Endothelial cell of umbilical vein (primary cell): ENCODE measurements at regions not wholly inside any gene's neighbourhood (a gene's known extent, or its start where the extent isn't known, plus 50 kb on each side); places are given as distances from the start of the nearest gene placed in this dataset.

ENCODE experiments used
- BruUV-seq: library from RNA; stranded (reverse); fragments of 400-500 nt; replicated peaks from 2 replicates; lab custom pipeline; 2021; lab: Mats Ljungman, UMichigan
- CTCF ChIA-PET: fragments of 300-600, 350-600 bp; sonication (Branson Sonifier 250); formaldehyde crosslinking; loops from one replicate; lab custom pipeline; 2021; ENCODE audit warnings: antibody characterized with exemption, inconsistent platforms; lab: Charles Lee
- POLR2A ChIA-PET: fragments of 300-600, 350-600 bp; sonication (Branson Sonifier 250); formaldehyde crosslinking; loops from one replicate; lab custom pipeline; 2021; ENCODE audit warnings: antibody characterized with exemption, inconsistent platforms; lab: Charles Lee
- DNase-seq: peaks from one replicate; pipeline ENCODE4 v3.0.0-alpha.2; 2011; ENCODE audit warnings: low read depth, low spot score
- FAIRE-seq: peaks from 2 replicates; lab custom pipeline; 2011; peaks lifted over from hg19 to GRCh38; lab: Jason Lieb, UNC
- H2AFZ ChIP-seq: 2 replicates; pipeline ENCODE4 v1.6.0; 2012; ENCODE audit warnings: low read depth, low read length, control low read depth, inconsistent platforms
- H3K27ac ChIP-seq: 2 replicates; pipeline ENCODE4 v1.5.1; 2011; ENCODE audit warnings: low read depth, mild to moderate bottlenecking, control low read depth, low read length, moderate library complexity; ENCODE audit not compliant: insufficient read depth
- H3K27me3 ChIP-seq, 2 experiments: 2 replicates each; pipeline versions ENCODE4 v1.6.0 to v1.6.1; 2011; ENCODE audit warnings: low read length in 2 of 2, mixed read lengths in 1 of 2; ENCODE audit not compliant: control insufficient read depth in 2 of 2, insufficient read depth in 2 of 2
- H3K36me3 ChIP-seq, 2 experiments: 2 replicates in 1 of 2; 3 replicates in 1 of 2; pipeline ENCODE4 v1.5.1; 2011; ENCODE audit warnings: low read length in 2 of 2, mild to moderate bottlenecking in 1 of 2, moderate library complexity in 1 of 2; ENCODE audit not compliant: control insufficient read depth in 2 of 2, insufficient read depth in 2 of 2; ENCODE audit errors: extremely low read depth in 1 of 2
- H3K4me1 ChIP-seq: 3 replicates; pipeline ENCODE4 v1.5.1; 2011; ENCODE audit warnings: mild to moderate bottlenecking, low read length; ENCODE audit not compliant: control insufficient read depth, insufficient read depth; ENCODE audit errors: extremely low read depth
- H3K4me2 ChIP-seq: 2 replicates; pipeline ENCODE4 v1.6.1; 2011; ENCODE audit warnings: low read length, control low read depth, mixed read lengths; ENCODE audit not compliant: insufficient read depth
- H3K4me3 ChIP-seq, 3 experiments: fragments of 200-600 bp in 1 of 3; sonication (generic), shearing (Covaris generic) in 1 of 3; replicated peaks in 1 of 3; 2 replicates each; pipeline ENCODE4 v1.5.1; 2011 to 2016; ENCODE audit warnings: control low read depth in 3 of 3, low read length in 3 of 3, mild to moderate bottlenecking in 2 of 3, inconsistent platforms in 1 of 3, low read depth in 1 of 3, moderate library complexity in 1 of 3; ENCODE audit not compliant: insufficient read depth in 1 of 3
- H3K79me2 ChIP-seq: 2 replicates; pipeline ENCODE4 v1.6.0; 2012; ENCODE audit warnings: low read length, inconsistent platforms; ENCODE audit not compliant: control insufficient read depth, insufficient read depth
- H3K9ac ChIP-seq: replicated peaks from 2 replicates; pipeline ENCODE3; 2011; ENCODE audit warnings: low read length, control low read depth; ENCODE audit not compliant: insufficient read depth; ENCODE audit errors: extremely low read depth
- H3K9me1 ChIP-seq: replicated peaks from 3 replicates; pipeline ENCODE4 v1.6.0; 2011; ENCODE audit warnings: mild to moderate bottlenecking, low read length; ENCODE audit not compliant: control insufficient read depth, insufficient read depth; ENCODE audit errors: extremely low read depth
- H3K9me3 ChIP-seq: replicated peaks from 2 replicates; pipeline ENCODE4 v1.5.1; 2012; ENCODE audit warnings: low read length, inconsistent platforms; ENCODE audit not compliant: control insufficient read depth, insufficient read depth
- H4K20me1 ChIP-seq: replicated peaks from 2 replicates; pipeline ENCODE3; 2011; ENCODE audit warnings: mild to moderate bottlenecking, low read length; ENCODE audit not compliant: control insufficient read depth, insufficient read depth; ENCODE audit errors: extremely low read depth
- EZH2 ChIP-seq: IDR thresholded peaks from 2 replicates; pipeline ENCODE4 v1.6.1; 2012; ENCODE audit warnings: borderline replicate concordance, low read depth, mild to moderate bottlenecking, moderate library complexity, low read length, inconsistent platforms; ENCODE audit not compliant: severe bottlenecking
- FOS ChIP-seq: IDR thresholded peaks from 2 replicates; pipeline ENCODE4 v1.6.1; 2011; ENCODE audit warnings: mild to moderate bottlenecking, low read length, moderate library complexity, borderline replicate concordance; ENCODE audit not compliant: insufficient read depth
- GATA2 ChIP-seq: IDR thresholded peaks from 2 replicates; pipeline ENCODE4 v1.7.0; 2011; ENCODE audit warnings: low read depth, mild to moderate bottlenecking, moderate library complexity, mixed read lengths, low read length; ENCODE audit not compliant: insufficient read length, insufficient read depth
- JUN ChIP-seq: IDR thresholded peaks from 2 replicates; pipeline ENCODE4 v1.6.1; 2011; ENCODE audit warnings: borderline replicate concordance, low read depth; ENCODE audit not compliant: insufficient read length, insufficient read depth
- MAX ChIP-seq: IDR thresholded peaks from 2 replicates; pipeline ENCODE4 v1.6.1; 2011; ENCODE audit not compliant: insufficient read depth, insufficient read length
- MYC ChIP-seq: IDR thresholded peaks from one replicate; pipeline ENCODE4 v1.6.1; 2011; ENCODE audit warnings: mild to moderate bottlenecking, low read depth, low read length
- POLR2A ChIP-seq: IDR thresholded peaks from 2 replicates; pipeline ENCODE4 v1.6.1; 2012; ENCODE audit warnings: low read depth, mild to moderate bottlenecking, control low read depth, low read length
- POLR2AphosphoS5 ChIP-seq: IDR thresholded peaks from 2 replicates; pipeline ENCODE4 v1.6.1; 2012; ENCODE audit warnings: low read depth, mild to moderate bottlenecking, control low read depth, low read length, moderate library complexity; ENCODE audit not compliant: insufficient read depth
- dilution Hi-C: fragments of 300-500 bp; cut with MboI; formaldehyde crosslinking; loops from one replicate; pipeline ENCODE4 v1.15.0; 2019; ENCODE audit warnings: low sequenced_read_pairs; ENCODE audit not compliant: extremely low pct_ligation_motif_present
- intact Hi-C: fragments of 100-400 bp; cut with micrococcal nuclease; formaldehyde crosslinking; loops from one replicate; pipeline ENCODE4 v1.10.0; 2022
- TF ChIP-seq, protein P1 (sequence below), 2 donors: IDR thresholded peaks; 1 replicate in 1 of 2; 2 replicates in 1 of 2; pipeline ENCODE4 v1.5.1; 2011; ENCODE audit warnings: low read length in 2 of 2, mild to moderate bottlenecking in 2 of 2, moderate library complexity in 2 of 2, control low read depth in 1 of 2, inconsistent platforms in 1 of 2, low read depth in 1 of 2; ENCODE audit not compliant: insufficient read depth in 1 of 2; ENCODE audit errors: extremely low read depth in 1 of 2

- Histone ChIP-seq H4K20me1 (no peaks in the 10 kb centered on the region), H3K27ac (no peak overlapping the region), H3K4me3 (no peak overlapping the region), H3K36me3 (no peaks in the 10 kb centered on the region), H3K9me1 (no peaks in the 10 kb centered on the region), H2AFZ (no peak overlapping the region), H3K9ac (no peak overlapping the region), H3K79me2 (no peaks in the 10 kb centered on the region), H3K4me1 (no peaks in the 10 kb centered on the region), H3K27me3 (no peaks in the 10 kb centered on the region), H3K9me3 (no peaks in the 10 kb centered on the region), H3K4me2 (no peak overlapping the region)
- intact Hi-C loops (no loop called here), dilution Hi-C loops (no loop called here)
- ChIA-PET POLR2A (no interaction called here), CTCF (no interaction called here)
- DNase-seq: no peak
- FAIRE-seq: no peak
- TF ChIP-seq GATA2: no peak
- TF ChIP-seq MYC: no peak
- TF ChIP-seq JUN: no peak
- BruUV-seq: no TSS peak
Measured at GRCh38 chr4:162509333-162509732, 345.5 kb upstream of the FSTL5 start.

DNA sequence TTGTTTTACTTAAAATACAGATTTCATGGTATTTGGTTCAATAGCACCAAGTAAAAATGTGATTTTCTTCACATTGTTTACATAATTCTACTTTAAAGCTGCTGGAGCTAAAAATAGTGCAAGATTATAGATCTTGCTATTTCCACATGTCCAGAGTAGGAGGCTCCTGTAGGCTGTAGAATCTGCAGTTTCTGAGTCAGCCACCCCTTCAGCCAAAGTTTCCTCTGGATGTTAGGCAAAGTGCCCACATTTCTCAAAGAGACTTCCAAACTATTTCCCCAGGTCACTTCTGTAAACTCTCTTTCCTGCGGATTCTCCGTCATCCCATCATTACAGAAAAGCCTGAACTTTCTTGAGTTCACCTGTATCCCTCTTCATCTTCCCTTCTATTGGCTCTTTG lies 342.5 kb upstream of the FSTL5 start:
- no peak for FAIRE-seq
- intact Hi-C loops: no loop called here
- H3K9me1 ChIP-seq: no peaks in the 10 kb centered on the region
- no peak overlapping the region for H3K27ac ChIP-seq
- H3K9ac ChIP-seq: no peak overlapping the region
- no peak overlapping the region for H2AFZ ChIP-seq
- dilution Hi-C loops: no loop called here
- BruUV-seq: no TSS peak
- H3K9me3 ChIP-seq: no peaks in the 10 kb centered on the region
- DNase-seq: no peak
- H3K4me3 ChIP-seq: no peak overlapping the region
- H3K27me3 ChIP-seq: no peaks in the 10 kb centered on the region
- ChIA-PET CTCF (no interaction called here), POLR2A (no interaction called here)
- no peaks in the 10 kb centered on the region for H4K20me1 ChIP-seq
- H3K79me2 ChIP-seq: no peaks in the 10 kb centered on the region
- H3K36me3 ChIP-seq: no peaks in the 10 kb centered on the region
- TF ChIP-seq POLR2AphosphoS5 (no peak), MYC (no peak), GATA2 (no peak), POLR2A (no peak), MAX (no peak), EZH2 (no peak), FOS (no peak), JUN (no peak)
- TF ChIP-seq, protein P1, sequence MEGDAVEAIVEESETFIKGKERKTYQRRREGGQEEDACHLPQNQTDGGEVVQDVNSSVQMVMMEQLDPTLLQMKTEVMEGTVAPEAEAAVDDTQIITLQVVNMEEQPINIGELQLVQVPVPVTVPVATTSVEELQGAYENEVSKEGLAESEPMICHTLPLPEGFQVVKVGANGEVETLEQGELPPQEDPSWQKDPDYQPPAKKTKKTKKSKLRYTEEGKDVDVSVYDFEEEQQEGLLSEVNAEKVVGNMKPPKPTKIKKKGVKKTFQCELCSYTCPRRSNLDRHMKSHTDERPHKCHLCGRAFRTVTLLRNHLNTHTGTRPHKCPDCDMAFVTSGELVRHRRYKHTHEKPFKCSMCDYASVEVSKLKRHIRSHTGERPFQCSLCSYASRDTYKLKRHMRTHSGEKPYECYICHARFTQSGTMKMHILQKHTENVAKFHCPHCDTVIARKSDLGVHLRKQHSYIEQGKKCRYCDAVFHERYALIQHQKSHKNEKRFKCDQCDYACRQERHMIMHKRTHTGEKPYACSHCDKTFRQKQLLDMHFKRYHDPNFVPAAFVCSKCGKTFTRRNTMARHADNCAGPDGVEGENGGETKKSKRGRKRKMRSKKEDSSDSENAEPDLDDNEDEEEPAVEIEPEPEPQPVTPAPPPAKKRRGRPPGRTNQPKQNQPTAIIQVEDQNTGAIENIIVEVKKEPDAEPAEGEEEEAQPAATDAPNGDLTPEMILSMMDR (IDR thresholded peaks at IDR 0.05; ENCODE audit: extremely low read depth in 1 of 2, insufficient read depth in 1 of 2, low read depth in 1 of 2, low read length in 2 of 2): no peak
- no peaks in the 10 kb centered on the region for H3K4me1 ChIP-seq
- no peak overlapping the region for H3K4me2 ChIP-seq
